Body of pancreas (tissue), 4 donors: ENCODE measurements at regions not wholly inside any gene's neighbourhood (a gene's known extent, or its start where the extent isn't known, plus 50 kb on each side); places are given as distances from the start of the nearest gene placed in this dataset.

ENCODE experiments used
- CTCF ChIP-seq, 7 experiments: fragments of 450-650 bp in 4 of 7; fragments of 200-600 bp in 3 of 7; sonication (generic) in 3 of 7; IDR thresholded peaks; one replicate each; pipeline ENCODE4 v1.5.1; 2016 to 2019; ENCODE audit warnings: antibody characterized with exemption in 7 of 7
- POLR2A ChIP-seq, 3 donors: fragments of 450-650 bp; IDR thresholded peaks; one replicate each; pipeline ENCODE4 v1.6.1; 2016; ENCODE audit warnings: antibody characterized with exemption in 3 of 3, mild to moderate bottlenecking in 2 of 3

GRCh38 chr5:106314221-106314824, 1356.4 kb downstream of the EFNA5 start:
- TF ChIP-seq POLR2A (IDR thresholded peaks at IDR 0.05) = no peak
- TF ChIP-seq CTCF (IDR thresholded peaks at IDR 0.05) = no peak
